Body of pancreas (tissue), 4 donors: ENCODE measurements at regions not wholly inside any gene's neighbourhood (a gene's known extent, or its start where the extent isn't known, plus 50 kb on each side); places are given as distances from the start of the nearest gene placed in this dataset.

ENCODE experiments used
- POLR2A ChIP-seq, 3 donors: fragments of 450-650 bp; IDR thresholded peaks; one replicate each; pipeline ENCODE4 v1.6.1; 2016; ENCODE audit warnings: antibody characterized with exemption in 3 of 3, mild to moderate bottlenecking in 2 of 3
- TF ChIP-seq, protein P1 (sequence below), 7 experiments: fragments of 450-650 bp in 4 of 7; fragments of 200-600 bp in 3 of 7; sonication (generic) in 3 of 7; IDR thresholded peaks; one replicate each; pipeline ENCODE4 v1.5.1; 2016 to 2019; ENCODE audit warnings: antibody characterized with exemption in 7 of 7

DNA sequence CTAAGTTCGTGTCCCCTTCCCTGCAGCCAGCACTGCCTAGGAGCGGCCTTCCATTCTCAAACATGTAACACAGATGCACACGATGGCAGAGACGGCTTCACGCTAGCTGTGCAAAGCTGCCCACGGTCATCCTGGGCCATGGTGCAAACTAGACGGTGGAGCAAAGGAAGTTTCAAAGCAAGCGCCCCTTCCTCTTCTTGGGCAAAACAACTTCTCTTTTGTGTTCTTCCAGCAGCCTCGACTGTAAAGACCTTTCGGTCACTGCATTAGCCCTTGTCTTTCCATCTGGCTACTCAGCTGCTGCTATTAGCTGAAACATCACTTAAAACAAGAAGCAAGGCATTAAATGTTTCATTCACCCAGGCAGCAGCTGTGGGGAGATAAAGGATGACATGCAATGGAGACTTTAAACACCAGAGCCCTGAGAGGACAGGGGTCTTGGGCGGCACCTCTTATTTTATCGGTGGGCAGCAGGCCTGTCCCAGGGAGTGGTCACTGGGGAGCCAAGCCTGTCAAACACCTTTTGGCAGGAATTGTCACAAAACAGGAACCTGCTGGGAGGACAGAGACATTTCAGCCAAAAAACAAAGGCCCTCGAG is 214.8 kb downstream of the KLF6 start:
- TF ChIP-seq, protein P1, sequence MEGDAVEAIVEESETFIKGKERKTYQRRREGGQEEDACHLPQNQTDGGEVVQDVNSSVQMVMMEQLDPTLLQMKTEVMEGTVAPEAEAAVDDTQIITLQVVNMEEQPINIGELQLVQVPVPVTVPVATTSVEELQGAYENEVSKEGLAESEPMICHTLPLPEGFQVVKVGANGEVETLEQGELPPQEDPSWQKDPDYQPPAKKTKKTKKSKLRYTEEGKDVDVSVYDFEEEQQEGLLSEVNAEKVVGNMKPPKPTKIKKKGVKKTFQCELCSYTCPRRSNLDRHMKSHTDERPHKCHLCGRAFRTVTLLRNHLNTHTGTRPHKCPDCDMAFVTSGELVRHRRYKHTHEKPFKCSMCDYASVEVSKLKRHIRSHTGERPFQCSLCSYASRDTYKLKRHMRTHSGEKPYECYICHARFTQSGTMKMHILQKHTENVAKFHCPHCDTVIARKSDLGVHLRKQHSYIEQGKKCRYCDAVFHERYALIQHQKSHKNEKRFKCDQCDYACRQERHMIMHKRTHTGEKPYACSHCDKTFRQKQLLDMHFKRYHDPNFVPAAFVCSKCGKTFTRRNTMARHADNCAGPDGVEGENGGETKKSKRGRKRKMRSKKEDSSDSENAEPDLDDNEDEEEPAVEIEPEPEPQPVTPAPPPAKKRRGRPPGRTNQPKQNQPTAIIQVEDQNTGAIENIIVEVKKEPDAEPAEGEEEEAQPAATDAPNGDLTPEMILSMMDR (IDR thresholded peaks at IDR 0.05), result no peak
- no peak for TF ChIP-seq POLR2A (IDR thresholded peaks at IDR 0.05)
